ENCODE measurements at regions not wholly inside any gene's neighbourhood (a gene's known extent, or its start where the extent isn't known, plus 50 kb on each side); places are given as distances from the start of the nearest gene placed in this dataset.
"Not testable (repeated sequence)": the region's sequence is repeated elsewhere in the genome, so short reads cannot be mapped to it uniquely, and the experiment has no call there.

GRCh38 chr5:122674385-122674784 lies 100.5 kb upstream of the SNX2 start:
- no peak for DNase-seq

- no peak for DNase-seq
Observed at GRCh38 chr5:122680623-122681350, 94.1 kb upstream of the SNX2 start.

- no peak for DNase-seq
Observed at GRCh38 chr5:122683631-122684030, 91.2 kb upstream of the SNX2 start.

- no peak for DNase-seq
Observed at GRCh38 chr5:122690266-122690665, 84.6 kb upstream of the SNX2 start.

GRCh38 chr5:122691931-122692330 lies 82.9 kb upstream of the SNX2 start:
- no peak for DNase-seq

GRCh38 chr5:122693963-122694362 lies 80.9 kb upstream of the SNX2 start:
- DNase-seq, result no peak

- DNase-seq, result no peak
Observed at GRCh38 chr5:122694884-122695283, 80.0 kb upstream of the SNX2 start.

GRCh38 chr5:122696735-122697134 lies 78.1 kb upstream of the SNX2 start:
- DNase-seq, result not testable (repeated sequence)

GRCh38 chr5:122697191-122697590 lies 77.7 kb upstream of the SNX2 start:
- DNase-seq, result no peak

GRCh38 chr5:122699201-122699600 lies 75.7 kb upstream of the SNX2 start:
- DNase-seq, result no peak

GRCh38 chr5:122701640-122702523 lies 73.0 kb upstream of the SNX2 start:
- DNase-seq, result no peak

GRCh38 chr5:122702524-122702875 lies 72.4 kb upstream of the SNX2 start:
- DNase-seq, result no peak

GRCh38 chr5:122703203-122703602 lies 71.7 kb upstream of the SNX2 start:
- no peak for DNase-seq

GRCh38 chr5:122704247-122705036 lies 70.4 kb upstream of the SNX2 start:
- peak; percentile 21 for DNase-seq

- DNase-seq, result no peak
Observed at GRCh38 chr5:122705851-122706250, 69.0 kb upstream of the SNX2 start.

GRCh38 chr5:122707796-122708195 lies 67.1 kb upstream of the SNX2 start:
- no peak for DNase-seq

- DNase-seq, result no peak
Observed at GRCh38 chr5:122713041-122713440, 61.8 kb upstream of the SNX2 start.

GRCh38 chr5:122715095-122715494 lies 59.8 kb upstream of the SNX2 start:
- no peak for DNase-seq

- DNase-seq, result no peak
Observed at GRCh38 chr5:122718611-122719010, 56.3 kb upstream of the SNX2 start.

- no peak for DNase-seq
Observed at GRCh38 chr5:122719991-122720746, 54.7 kb upstream of the SNX2 start.

GRCh38 chr5:122721127-122721526 lies 53.8 kb upstream of the SNX2 start:
- no peak for DNase-seq

GRCh38 chr5:122722341-122722740 lies 52.5 kb upstream of the SNX2 start:
- no peak for DNase-seq
